Inflammatory macrophage treated with lipopolysaccharide for 4 hours (primary cell): ENCODE measurements at regions not wholly inside any gene's neighbourhood (a gene's known extent, or its start where the extent isn't known, plus 50 kb on each side); places are given as distances from the start of the nearest gene placed in this dataset.
"Not testable (repeated sequence)": the region's sequence is repeated elsewhere in the genome, so short reads cannot be mapped to it uniquely, and the experiment has no call there.

Experiments used
- DNase-seq: peaks from one replicate; pipeline ENCODE4 v3.0.0-alpha.2; 2020

DNA sequence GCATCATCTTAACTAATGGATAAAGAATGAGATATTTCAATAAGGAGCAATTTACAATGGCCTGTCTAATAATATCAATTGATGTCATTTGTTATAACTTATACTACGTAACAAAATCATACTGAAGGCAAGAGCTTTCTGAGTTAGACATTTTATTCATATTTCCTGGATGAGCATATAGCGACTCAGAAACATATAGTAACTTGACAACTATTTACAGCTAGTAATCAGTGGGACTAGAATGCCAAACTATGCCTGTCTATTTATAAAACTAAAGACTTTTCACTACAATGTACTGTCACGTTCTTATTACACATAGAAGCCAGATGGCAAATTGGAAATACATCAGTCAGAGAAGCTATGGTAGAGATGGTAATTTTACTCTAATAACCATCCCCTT, 766.2 kb upstream of the TMEFF2 start:
- no peak for DNase-seq

DNA sequence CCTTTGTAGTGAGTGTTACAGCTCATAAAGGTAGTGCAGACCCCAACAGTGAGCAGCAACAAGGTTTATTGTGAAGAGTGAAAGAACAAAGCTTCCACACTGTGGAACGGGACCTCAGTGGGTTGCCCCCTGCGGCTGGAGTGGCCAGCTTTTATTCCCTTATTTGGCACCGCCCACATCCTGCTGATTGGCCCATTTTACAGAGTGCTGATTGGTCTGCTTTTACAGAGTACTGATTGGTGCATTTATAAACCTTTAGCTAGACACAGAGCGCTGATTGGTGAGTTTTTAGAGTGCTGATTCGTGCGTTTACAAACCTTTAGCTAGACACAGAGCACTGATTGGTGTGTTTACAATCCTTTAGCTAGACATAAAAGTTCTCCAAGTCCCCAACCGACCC, 763.9 kb upstream of the TMEFF2 start:
- not testable (repeated sequence) for DNase-seq

DNA sequence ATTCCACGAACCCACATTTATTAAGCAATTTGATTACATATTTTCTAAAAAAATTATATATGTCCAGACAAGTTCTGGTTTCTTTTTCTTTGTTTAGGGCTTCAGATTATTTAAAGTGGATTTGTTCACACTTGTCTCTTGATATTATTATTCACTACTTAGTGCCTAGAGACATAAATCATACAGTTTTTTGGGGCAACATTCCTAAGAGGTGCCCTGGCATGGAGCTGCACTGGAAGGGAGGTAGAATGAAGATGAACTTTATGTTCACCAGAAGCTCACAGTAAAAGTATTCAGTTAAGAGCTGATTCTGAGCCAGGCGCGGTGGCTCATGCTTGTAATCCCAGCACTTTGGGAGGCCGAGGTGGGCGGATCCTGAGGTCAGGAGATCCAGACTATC, 762.7 kb upstream of the TMEFF2 start:
- DNase-seq: no peak

DNA sequence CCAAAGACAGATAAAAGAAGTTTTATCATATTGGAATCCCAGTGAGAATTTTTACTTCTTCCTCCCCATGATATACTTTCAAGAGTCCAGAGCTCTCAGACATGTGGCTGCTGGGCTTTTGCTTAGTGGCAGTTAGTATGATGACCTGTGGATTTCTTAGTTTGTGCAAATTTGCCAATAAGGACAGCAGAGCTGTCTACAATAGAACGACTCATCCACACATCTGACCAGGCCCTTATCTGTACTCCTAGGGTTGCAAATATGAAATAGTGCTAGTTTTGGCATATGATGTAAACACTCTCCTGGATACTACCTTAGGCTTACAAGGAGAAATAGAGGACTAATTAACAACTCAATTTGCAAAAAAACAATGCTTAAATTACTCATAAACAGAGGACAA, 758.4 kb upstream of the TMEFF2 start:
- no peak for DNase-seq

DNA sequence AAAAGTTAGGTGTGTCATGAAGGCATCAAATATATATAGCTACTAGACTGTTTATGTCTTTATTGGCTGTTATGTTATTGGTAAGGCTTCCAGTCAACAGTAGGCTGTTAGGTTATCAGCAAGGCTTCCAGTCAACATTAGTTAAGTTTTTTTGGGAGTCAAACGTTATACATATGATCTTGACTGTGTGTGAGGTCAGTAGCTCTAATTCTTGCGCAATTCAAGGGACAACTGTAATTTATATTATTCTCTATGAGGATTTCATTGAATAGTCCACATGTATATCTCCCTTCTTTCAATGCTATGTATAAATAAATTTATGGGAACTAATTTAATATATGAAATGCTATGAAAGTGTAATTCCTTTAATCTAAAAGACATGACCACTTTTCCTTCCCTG, 757.5 kb upstream of the TMEFF2 start:
- no peak for DNase-seq

DNA sequence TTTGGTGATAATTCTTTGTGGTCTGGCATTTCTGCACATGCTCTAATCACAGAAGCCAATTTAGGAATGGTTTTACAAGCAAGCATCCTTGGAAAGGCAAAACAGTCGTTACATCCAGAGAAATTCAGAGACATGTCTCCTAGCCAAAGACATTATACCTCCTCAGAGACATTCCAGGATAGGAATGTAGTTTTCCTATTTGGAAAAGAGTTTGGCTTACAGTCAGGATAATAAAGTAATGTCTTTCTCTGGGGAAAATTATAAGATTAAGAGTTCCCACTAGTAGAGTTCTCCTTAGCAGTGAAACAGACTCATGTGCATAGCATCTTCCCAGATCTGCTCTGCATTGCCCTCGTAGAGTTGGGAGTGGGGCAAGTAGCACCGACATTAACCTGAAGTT, 753.6 kb upstream of the TMEFF2 start:
- DNase-seq: no peak

DNA sequence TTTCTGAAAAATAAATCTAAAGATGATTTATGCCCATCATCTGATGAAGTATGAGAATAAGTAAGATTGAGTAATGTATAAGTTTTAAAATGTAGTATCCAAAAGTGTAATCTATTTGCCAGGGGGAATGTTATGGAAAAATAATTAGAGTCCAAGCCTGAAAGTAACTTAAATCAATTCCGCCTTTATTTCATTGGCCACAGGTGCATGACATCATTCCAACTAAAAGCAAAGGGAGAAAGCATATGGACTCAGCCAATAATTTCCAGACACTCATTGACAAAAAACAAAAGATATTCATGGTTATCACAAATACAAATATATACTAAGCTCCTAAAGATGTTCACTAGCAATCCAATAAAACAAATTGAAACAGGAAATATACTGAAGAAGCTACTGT, 752.6 kb upstream of the TMEFF2 start:
- no peak for DNase-seq

DNA sequence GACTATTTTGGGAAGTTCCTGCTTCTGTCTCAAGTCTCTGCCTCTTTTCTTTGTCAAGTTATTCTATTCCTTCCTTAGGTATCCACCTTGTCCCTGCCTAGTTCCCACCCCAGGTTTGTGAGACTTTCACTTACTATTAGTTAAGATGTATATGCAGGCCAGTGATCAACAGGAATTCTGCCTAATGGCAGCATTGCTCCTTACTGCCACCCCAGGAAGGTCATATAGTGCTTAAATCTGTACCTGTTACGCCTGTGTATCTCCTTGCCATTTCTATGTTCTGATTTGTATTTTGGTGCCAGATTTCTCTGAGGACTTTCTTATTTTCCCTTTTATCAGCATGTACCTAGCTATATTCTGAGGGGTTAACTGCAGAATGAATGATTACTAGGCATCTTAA, 746.0 kb upstream of the TMEFF2 start:
- no peak for DNase-seq

DNA sequence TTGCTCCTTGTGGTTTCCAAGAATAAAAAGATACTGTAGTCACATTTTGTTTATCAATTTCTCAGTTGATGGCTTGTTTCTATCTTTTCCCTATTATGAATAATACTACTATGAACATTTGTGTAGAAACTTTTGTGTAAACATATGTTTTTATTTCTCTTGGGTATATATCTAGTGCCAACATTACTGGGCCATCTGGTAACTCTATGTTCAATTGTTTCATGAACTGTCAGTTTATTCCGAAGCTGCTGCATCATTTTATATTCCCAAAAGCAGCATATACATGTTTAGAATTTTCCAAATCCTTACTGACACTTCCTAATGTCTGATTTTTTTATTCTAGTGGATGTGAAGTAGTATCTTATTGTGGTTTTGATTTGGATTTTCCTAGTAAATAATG, 737.6 kb upstream of the TMEFF2 start:
- DNase-seq: no peak

DNA sequence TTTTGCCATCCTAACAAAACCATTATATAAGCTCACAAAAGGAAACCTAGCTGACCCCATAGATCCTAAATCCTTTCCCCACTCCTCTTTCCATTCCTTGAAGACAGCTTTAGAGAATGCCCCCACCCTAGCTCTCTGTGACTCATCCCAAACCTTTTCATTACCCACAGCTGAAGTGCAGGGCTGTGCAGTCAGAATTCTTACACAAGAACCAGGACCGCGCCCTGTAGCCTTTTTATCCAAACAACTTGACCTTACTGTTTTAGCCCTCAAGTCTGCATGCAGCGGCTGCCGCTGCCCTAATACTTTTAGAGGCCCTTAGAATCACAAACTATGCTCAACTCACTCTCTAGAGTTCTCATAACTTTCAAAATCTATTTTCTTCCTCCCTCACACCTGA, 726.9 kb upstream of the TMEFF2 start:
- DNase-seq: not testable (repeated sequence)

DNA sequence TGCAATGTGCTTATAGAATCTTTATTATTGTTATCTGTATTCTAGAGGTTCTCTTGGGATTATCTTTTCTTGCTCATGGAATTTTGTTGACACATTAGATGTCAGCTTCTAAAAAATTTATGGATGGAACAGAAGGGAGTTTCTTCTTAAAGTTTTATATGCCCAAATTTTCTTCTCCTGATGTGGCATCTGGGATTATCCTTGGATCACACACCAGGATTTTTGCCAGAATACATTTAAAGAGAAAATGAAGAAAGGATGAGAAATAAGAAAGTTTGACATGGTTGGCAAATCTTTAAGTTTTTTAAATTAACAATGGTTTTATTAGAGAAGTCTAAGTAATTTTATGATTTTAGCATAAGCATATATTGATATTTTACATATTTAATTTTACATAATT, 706.7 kb upstream of the TMEFF2 start:
- DNase-seq: no peak

DNA sequence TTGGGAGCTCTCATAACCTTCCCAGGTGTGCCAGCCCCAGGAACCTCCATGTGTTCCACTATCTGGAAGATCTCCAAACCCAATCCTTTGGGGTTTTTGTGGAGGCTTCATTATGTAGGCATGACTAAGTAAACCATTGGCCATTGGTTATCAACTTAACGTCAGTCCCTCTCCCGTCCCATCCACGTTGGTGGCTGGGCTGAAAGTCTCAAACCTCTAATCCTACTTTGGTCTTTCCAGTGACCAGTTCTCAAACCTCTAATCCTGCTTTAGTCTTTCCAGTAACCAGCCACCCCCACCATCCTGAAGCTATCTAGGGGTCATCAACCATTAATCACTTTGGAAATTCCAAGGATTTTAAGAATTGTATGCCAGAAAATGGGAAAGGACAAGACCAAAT, 704.7 kb upstream of the TMEFF2 start:
- DNase-seq: no peak

DNA sequence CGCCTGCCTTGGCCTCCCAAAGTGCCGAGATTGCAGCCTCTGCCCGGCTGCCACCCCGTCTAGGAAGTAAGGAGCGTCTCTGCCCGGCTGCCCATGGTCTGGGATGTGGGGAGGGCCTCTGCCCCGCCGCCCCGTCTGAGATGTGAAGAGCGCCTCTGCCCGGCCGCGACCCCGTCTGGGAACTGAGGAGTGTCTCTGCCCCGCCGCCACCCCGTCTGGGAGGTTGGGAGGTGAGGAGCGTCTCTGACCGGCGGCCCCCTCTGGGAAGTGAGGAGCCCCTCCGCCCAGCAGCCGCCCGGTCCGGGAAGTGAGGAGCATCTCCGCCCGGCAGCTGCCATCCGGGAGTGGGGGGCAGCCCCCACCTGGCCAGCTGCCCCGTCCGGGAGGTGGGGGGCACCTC, 699.2 kb upstream of the TMEFF2 start:
- not testable (repeated sequence) for DNase-seq

DNA sequence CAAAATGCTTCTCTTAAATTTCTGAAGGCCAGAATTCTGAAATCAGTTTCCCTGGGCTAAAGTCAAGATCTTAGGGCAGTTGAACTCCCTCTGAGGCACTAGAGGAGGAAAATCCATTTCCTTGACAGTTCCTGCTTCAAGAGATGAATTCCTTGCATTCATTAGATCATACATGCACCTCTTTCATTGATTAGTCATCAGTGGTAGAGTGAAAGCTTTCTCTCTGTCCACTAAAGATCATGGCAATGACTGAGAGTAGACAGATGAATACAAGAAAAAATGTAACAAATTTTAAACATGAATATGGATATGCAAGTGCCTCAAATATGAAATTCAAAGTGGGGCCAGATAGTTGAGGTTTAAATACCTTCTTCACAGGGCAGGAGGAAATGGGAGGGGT, 693.4 kb upstream of the TMEFF2 start:
- DNase-seq: no peak

DNA sequence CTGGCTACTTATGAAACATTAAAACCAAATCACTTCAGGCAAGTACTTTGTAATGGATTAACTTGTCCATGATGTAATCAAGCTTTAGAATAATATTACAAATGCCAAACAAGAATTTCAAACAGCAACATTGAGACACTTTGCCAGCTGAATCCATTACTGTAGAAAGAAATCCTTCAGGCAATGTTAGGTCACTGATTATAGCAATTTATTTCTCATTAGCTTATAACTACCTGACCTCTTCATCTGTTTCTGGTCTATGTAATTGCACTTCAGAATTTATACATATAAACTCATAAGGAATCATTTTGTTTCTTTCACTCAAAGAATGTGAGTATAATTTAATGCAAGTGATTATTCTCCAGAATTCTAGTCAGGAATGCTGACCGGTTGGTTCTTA, 692.6 kb upstream of the TMEFF2 start:
- DNase-seq: no peak

DNA sequence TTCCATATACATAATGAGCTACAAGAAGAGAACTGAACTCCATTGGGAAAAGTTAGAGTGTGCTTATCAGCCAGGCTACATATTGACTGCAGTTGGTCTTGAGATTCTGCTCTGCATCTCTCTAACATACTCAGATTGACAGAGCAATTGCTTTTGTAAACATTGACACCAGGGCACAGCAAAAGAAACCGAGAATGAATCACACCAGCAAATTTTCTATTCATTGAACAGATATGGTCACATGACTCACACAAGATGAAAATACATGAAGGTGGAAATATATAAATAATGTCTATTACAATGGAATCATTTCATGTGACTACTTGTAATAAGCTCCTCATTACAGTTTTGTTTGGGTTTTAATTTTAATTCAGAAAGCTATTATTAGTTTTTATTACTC, 691.9 kb upstream of the TMEFF2 start:
- no peak for DNase-seq

DNA sequence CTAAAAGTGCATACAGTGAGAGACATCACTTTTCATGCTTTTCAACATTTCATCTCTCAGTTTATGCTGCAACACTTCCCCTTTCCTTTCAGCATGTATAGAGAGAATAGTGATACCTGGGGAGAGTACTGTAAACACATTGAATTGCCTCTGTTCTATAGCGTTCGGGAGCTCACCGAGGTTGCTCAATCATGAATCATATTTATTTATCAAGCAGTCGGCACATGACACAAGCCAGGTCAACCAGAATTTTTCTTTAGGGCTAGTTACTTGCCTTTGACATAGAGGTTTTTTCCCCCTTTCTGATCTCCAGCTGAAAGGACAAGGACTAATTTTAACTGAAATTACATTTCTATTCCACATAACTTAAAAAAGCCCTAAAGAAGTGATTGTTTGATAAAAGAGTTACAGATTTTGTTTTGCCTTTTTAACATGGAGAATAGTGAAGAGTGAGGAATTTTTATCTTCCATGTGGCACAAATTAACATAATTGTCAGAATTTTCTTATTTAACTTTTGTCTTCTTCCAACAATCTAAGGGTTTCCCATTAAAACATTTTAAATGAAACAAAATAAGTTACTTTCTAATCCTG, 690.9 kb upstream of the TMEFF2 start:
- DNase-seq: no peak

DNA sequence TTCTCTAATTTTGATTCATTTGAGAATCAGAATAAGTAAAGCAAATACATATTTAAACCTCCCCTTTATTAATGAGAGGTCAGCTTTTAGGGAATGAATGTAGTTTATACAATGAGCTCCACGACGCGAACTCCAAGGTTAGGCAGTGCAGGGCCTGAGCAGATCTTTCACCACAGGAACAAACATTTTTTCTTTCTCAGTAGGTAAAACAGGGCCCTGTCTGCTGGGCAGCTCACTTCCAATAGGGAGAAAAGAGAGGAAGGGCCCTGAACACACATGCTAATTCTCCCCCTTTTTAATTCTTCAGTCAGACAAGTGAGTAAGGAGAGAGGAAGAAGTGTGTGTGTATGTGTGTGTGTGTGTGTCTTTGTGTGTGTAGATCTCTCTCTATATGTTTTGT, 682.4 kb upstream of the TMEFF2 start:
- DNase-seq: no peak

DNA sequence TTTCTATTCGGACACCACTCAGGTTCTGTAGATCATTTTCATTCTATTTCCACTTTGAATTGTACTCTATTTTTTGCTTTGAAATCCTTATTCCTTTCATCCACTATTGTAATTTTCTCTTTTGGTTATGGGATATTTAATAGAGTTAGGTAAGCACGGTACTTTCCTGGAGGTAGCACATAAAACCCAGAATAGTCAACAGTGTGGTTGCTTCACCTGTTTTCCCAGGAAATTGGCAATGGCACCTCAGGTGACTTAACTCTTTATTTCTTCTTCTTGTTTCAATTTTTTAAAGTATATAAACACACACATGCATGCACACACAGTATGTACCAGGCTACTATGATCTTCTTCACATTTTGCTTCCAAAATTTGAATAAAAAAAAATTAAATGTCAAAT, 682.0 kb upstream of the TMEFF2 start:
- DNase-seq: no peak

DNA sequence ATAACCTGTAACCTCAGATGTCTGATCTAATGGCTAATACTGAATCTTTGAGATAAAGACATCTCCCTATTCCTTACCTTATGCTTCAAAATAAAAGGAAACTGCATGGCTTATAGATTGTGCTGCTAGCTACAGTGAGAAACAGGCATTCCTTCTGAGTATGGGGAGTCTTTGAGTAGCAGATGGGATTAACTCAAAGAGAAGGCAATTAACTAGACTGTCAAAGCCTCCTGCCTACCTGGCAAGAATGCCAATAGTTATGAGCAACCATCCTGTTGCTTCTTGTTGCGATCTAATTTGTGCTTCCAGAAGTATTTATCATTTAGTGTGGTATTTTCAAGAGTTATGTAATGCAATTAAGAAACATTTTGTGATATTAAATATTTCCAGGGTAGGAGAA, 660.0 kb upstream of the TMEFF2 start:
- DNase-seq: no peak

DNA sequence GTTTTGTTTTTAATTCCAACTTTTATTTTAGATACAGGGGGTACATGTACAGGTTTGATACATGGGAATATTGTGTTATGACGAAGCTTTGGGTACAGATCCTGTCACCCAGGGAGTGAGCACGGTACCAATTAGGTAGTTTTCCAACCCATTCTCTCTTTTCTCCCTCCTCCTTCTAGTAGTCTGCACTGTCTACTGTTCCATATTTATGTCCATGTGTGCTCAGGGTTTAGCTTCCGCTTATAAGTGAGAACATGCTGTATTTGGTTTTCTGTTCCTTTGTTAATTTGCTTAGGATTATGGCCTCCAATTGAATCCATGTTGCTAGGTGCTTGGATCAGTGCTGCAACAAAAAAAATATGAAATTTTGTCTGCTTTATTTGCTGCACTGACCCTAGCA, 659.3 kb upstream of the TMEFF2 start:
- no peak for DNase-seq

DNA sequence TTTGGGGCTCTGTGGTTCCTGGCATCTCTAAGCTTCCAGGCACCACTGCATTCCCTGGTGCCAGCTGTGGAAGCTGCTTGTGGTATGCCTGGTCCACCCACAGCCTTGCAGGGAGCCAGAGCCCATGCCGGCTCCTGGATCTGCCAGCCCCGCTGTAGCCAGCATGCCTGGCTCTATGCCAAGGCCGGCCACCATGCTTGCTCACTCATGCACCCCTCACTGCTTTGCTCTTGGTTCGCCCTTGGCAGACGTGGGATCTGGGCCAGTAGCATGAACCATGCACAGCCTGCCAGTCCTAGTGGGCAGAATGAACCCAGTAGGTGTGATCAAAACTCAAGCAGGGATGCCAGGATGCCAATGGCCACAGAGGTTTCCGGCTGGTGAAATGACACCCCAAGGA, 634.2 kb upstream of the TMEFF2 start:
- DNase-seq: no peak

DNA sequence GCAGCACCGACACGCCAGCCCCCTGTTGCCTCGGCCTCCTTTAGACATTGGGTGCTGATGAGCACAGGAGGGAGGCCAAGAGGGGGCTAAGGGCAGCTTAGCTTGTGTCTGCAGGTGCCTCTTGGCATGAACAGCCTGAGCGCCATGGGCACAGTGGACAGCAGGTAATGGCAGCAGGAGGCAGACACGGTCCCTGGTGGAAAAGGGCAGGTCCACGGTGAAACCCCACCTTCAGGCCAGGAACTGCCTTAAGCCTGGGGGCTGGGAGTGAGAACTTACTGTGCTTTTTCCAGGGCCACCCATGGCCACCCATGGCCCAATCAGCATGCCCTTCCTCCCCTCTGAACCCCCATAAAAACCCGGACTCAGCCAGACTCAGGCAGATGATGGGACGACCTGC, 633.4 kb upstream of the TMEFF2 start:
- no peak for DNase-seq

DNA sequence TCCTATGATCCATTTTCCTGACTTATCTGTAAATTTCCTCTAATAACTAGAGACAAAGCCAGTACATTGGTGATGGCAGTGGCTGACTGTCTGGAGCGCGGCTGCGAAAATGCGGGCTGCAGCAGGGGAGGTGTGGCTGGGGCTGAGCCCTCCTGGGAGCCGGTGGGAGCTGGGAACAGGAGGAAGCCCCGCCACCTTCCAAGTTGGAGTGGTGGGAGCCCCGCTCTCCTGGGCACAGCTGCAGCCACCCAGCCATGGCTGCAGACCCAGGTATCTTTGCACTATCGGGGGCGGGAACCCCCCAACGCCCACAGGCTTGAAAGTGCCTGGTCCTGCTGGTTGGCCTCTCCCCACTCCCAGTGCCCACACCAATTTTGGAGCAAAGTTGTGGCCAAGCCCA, 633.0 kb upstream of the TMEFF2 start:
- no peak for DNase-seq

DNA sequence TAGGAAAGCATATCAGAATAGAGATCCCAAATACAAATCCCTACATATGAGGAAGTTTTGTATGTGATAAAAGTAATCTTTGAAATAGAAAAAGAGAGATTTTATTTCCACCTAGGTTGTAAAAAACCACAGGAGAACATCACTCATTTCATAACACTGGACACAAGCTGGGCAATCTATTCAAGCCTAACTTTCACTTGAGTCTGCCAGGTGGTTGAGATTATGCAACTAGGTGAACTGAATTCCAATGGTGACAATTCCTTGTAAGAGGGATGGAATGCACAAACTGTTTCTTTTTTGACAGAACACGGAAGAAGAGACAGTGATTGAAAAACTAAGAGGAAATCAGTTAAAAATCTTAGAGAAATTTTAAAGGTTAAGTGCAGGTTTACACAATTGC, 619.6 kb upstream of the TMEFF2 start:
- no peak for DNase-seq

DNA sequence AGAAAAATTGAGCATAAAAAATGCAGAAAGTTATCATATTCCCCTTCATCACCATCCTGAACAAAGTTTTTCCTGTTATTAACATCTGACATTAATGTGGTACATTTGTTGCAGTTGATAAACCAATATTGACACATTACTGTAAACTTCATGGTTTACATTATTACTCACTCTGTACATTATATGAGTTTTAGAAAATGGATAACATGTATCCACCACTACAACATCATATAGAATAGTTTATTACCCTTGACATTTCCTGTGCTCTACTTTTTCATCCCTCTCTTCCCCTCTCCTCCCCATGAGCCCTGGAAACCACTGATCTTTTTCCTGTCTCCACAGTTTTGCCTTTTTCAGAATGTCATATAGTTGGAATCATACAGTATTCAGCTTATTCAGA, 618.6 kb upstream of the TMEFF2 start:
- no peak for DNase-seq
